HG03066 (cell line): ENCODE measurements at regions not wholly inside any gene's neighbourhood (a gene's known extent, or its start where the extent isn't known, plus 50 kb on each side); places are given as distances from the start of the nearest gene placed in this dataset.

ENCODE experiments used
- ATAC-seq: cut with Tn5 transposase; IDR thresholded peaks from one replicate; pipeline ENCODE4 v1.9.1; 2021; ENCODE audit warnings: low read depth; ENCODE audit not compliant: unreplicated experiment

GRCh38 chr12:127628645-127629044 is 638.3 kb upstream of the TMEM132C start:
- no peak for ATAC-seq

- ATAC-seq, result no peak
Observed at GRCh38 chr12:127629066-127629820, 637.7 kb upstream of the TMEM132C start.

GRCh38 chr12:127632461-127632860 is 634.5 kb upstream of the TMEM132C start:
- ATAC-seq, result no peak

GRCh38 chr12:127635838-127636237 is 631.1 kb upstream of the TMEM132C start:
- ATAC-seq, result no peak

DNA sequence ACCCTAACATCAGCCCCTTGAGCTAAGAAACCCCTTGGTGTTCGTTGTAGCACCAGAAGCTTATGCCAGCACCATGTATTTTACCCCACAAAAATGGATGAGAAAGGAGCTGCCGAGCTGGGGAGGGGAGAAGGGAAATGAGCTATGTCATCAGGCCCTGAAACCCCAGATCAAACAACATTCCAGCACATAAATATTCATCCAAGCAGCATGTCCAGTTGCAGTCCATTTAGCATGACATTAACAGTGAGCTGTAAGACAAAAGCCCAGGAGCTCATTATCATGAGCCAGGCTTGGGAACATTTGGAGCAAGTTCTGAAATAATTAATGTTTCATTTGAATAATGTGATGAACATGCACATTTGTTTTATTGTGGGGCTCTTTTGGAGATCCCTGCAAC is 630.1 kb upstream of the TMEM132C start:
- no peak for ATAC-seq

GRCh38 chr12:127640181-127640886 is 626.6 kb upstream of the TMEM132C start:
- ATAC-seq, result no peak

DNA sequence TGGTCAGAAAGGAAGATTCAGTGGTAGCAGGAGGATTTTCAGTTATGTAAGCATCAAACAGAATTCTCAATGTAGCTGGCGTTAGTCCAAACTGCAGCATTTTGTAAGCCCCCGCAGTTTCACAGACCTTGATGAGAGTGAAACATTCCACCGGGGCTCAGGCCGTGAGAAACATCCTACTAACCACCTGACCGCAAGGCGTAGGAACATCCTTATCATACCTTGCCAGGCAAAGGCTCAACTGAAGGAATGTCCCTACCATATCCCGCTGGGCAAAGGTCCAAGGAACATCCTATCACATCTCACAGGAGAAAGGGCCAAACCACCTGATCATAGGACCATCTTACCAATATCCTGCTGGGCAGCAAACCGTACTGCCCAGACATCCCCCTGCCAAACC is 624.8 kb upstream of the TMEM132C start:
- ATAC-seq, result no peak

DNA sequence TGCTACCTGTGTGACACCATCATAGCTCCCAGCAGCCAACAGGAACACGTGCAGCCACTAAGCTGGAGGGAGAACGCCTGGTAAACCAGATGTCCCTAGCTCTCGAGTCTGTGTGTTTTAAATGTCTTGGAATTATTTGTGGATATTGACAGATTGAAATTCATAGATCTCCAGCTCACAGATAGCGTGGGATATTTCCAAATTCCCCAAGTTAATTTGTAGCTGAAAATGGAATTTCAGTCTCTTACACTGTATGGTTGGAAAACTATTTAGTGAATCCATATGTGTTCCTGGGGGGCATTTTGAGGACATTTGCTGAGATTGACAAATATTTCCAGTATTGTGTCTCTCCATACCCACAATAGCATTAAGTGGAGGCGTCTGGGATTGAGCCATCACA is 618.6 kb upstream of the TMEM132C start:
- no peak for ATAC-seq

GRCh38 chr12:127649961-127650360 is 617.0 kb upstream of the TMEM132C start:
- no peak for ATAC-seq

DNA sequence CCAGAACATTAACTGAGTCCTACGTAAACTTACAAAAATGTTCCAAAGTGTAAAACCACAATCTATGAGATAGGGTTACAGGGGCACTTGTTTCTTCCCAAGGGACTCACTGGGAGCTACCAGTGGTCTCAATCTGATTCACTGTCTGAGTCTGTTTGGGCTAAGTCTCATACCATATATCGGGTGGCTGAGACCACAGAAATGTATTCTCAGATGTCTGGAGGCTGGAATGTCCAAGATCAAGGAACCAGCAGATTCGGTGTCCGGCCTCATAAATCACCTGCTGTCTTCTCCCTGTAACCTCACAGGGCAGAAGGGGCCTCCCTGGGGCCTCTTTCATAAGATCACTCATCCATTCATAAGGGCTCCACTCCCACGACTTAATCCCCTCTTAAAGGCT is 616.3 kb upstream of the TMEM132C start:
- ATAC-seq, result no peak

DNA sequence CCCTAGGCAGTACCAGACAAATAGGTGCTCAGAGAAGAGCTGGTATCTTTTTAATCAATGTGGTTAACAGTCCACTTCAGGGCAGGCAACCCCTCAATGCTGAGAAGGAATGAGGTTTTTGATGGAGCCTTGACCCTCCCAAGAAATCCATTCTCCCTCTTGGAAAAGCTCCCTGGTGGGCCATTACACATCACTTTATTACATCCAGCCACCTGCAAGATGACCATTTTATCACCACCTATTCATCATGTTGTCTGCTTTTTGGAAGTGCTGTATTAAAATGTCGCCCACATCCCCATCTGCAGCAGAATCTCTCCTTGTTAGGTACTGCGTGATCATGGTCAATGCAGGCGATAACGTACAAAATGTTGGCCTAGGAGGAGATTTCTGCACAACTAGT is 614.7 kb upstream of the TMEM132C start:
- ATAC-seq, result no peak

DNA sequence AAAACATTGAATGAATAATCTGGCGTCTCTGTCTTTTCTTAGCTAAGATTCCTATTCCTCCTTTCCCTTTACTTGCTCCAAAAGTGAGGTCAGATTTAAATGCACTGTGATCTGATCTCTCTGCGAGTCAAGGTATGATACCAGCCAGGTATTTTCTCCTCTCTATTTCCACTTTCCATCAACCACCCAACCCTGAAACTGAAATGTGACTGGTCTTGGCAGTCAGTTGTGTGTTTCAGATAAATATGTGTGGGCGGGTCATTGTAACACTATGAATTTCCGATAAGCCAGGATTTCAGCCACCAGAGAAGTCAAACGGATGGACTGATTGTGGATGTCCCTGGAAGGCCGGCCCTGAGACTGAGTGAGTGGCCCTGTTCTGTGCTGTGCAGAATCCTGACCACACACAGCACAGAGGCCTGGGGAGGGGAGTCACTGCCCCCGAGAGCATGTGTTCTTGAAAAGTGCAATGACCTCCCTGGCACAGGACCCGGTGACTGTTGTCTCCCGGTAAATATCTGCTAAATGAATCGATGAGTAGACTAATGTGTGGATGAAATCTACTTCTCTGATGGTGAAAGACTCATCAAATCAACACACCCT is 612.5 kb upstream of the TMEM132C start:
- ATAC-seq, result no peak

- ATAC-seq, result no peak
Observed at GRCh38 chr12:127655691-127656090, 611.3 kb upstream of the TMEM132C start.

GRCh38 chr12:127656266-127656665 is 610.7 kb upstream of the TMEM132C start:
- ATAC-seq, result no peak

- ATAC-seq, result no peak
Observed at GRCh38 chr12:127657036-127657435, 609.9 kb upstream of the TMEM132C start.

DNA sequence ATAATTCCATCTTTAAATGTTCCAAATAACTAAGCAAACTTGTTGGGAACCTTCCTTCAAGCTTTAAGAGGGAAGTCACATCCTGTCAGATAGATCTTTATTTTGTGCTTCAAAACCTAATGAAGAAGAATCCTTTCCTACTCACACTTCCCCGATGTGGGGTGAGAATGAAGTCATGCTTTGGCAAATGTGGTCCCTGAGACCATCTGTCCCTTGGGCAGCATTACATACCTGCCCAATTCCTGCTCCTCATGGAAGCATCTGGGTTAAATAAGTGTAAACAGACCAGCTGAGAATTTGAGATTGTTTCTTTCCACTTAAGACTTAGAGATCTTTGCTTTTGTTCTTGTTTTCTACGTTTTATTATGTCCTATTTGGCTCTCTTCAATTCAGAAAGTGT is 606.0 kb upstream of the TMEM132C start:
- ATAC-seq, result no peak

DNA sequence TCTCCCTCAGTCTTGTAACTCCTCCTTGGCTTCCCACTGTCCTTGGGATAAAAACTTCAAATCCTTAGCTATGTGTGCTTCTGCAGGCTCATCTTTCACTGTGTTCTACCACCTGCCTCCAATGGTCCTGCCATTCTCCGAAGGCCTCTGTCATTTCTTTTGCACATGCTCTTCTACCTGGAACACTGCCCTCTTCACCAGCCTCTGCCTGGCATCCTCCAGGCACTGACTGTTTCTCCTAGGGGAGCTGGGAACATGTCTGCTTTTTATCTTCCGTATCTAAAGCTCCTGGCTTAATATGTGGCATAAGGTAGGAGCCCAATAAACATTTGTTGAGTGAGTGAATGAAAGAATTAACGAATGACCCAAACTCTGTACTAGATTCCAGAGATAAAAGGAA is 603.3 kb upstream of the TMEM132C start:
- no peak for ATAC-seq

- no peak for ATAC-seq
Observed at GRCh38 chr12:127664901-127665300, 602.1 kb upstream of the TMEM132C start.

DNA sequence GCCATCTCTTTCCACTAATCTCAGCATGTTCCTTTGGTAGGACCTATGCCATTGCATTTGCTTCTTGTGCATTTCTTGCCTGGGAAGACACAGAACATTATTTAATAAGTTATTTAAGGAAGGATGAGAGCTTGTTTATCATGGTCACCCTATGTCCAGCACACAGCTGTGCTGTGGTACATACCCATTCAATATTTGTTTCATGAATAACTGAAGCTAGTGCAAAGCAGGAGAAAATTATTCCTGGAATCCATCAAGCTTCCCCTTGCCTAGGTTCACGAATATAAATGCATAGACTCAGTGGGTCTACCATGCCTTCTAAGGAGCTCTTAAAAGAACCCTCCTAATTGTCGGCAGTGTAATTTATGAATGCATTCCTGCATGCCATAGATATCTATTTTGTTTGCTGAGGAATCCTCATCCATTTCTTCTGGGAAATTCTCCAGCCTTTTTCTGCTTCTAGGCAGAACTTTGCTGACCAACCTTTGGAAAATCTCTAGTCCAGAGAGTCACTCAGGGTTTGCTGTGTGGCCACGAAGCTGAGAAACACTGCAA is 599.8 kb upstream of the TMEM132C start:
- ATAC-seq, result no peak

GRCh38 chr12:127670294-127670693 is 596.7 kb upstream of the TMEM132C start:
- ATAC-seq, result no peak

DNA sequence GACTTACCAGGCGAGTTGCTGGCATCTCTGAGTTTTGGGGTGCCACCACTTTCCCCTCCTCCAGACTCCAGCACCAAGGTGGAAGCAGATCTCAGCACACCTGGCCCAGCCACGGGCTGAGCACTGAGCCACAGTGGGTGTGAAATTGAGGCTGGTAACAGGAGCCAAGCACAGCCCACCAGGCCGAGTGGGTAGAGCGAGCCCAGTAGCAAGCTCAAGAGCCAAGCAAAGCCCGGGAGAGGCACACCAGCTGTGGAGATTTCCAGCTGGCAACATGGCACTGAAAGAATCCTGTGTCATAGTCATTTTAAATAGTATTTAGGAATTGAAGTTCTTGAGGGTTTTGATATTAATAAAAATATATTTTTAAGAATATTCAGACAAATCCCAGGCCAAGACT is 596.2 kb upstream of the TMEM132C start:
- no peak for ATAC-seq

GRCh38 chr12:127675936-127676335 is 591.0 kb upstream of the TMEM132C start:
- no peak for ATAC-seq
